PFSK-1 (cell line): ENCODE measurements at regions not wholly inside any gene's neighbourhood (a gene's known extent, or its start where the extent isn't known, plus 50 kb on each side); places are given as distances from the start of the nearest gene placed in this dataset.

Source experiments
- FOXP2 ChIP-seq: optimal IDR thresholded peaks from 2 replicates; pipeline ENCODE3; 2011; ENCODE audit warnings: borderline replicate concordance, control low read depth, inconsistent platforms; ENCODE audit not compliant: insufficient read depth; ENCODE audit errors: extremely low read length, extremely low read depth
- POLR2AphosphoS5 ChIP-seq: IDR thresholded peaks from 2 replicates; pipeline ENCODE4 v1.6.1; 2012; ENCODE audit warnings: low read depth, mild to moderate bottlenecking, control low read depth, low read length, moderate library complexity
- REST ChIP-seq, 2 experiments: IDR thresholded peaks; 2 replicates each; pipeline versions ENCODE4 v1.6.1 to v1.8.0; 2011 to 2012; ENCODE audit warnings: low read depth in 2 of 2, low read length in 2 of 2, control low read depth in 1 of 2, inconsistent platforms in 1 of 2, mild to moderate bottlenecking in 1 of 2, moderate library complexity in 1 of 2; ENCODE audit not compliant: insufficient read depth in 1 of 2
- SIN3A ChIP-seq: IDR thresholded peaks from 2 replicates; pipeline ENCODE4 v1.6.1; 2012; ENCODE audit warnings: mild to moderate bottlenecking, low read length, moderate library complexity, borderline replicate concordance; ENCODE audit not compliant: insufficient read depth
- TAF1 ChIP-seq: IDR thresholded peaks from 2 replicates; pipeline ENCODE4 v1.6.1; 2012; ENCODE audit warnings: low read length, control low read depth, borderline replicate concordance; ENCODE audit not compliant: insufficient read depth

GRCh38 chr14:98085751-98086150 is 1186.2 kb downstream of the BCL11B start:
- no peak for TF ChIP-seq REST (IDR thresholded peaks at IDR 0.05; ENCODE audit: insufficient read depth in 1 of 2, low read depth in 2 of 2, low read length in 2 of 2)
- TF ChIP-seq TAF1, result no peak
- no peak for TF ChIP-seq POLR2AphosphoS5
- TF ChIP-seq SIN3A, result no peak
- no peak for TF ChIP-seq FOXP2
